ENCODE measurements at regions not wholly inside any gene's neighbourhood (a gene's known extent, or its start where the extent isn't known, plus 50 kb on each side); places are given as distances from the start of the nearest gene placed in this dataset.

DNA sequence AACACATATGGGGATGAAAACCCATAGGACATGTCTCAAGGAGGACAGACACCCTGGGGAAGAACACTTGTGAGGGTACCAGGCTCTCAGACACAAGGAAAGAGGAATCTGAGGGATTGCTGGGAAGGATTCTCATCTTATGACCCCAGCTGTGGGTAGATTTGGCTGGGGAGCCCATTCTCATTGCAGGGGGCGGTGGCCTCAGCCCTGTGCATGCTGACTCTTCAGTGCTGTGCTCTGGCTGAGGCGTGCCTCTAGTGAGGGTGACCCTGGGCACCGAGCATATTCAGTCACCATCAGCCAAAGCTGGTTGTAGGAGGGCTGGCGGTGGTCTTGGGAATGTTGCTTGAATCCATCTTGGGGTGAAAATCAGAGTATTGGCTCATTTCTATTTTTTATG, 140.7 kb downstream of the TM9SF2 start:
- no peak for DNase-seq (ENCODE audit: low read depth)

DNA sequence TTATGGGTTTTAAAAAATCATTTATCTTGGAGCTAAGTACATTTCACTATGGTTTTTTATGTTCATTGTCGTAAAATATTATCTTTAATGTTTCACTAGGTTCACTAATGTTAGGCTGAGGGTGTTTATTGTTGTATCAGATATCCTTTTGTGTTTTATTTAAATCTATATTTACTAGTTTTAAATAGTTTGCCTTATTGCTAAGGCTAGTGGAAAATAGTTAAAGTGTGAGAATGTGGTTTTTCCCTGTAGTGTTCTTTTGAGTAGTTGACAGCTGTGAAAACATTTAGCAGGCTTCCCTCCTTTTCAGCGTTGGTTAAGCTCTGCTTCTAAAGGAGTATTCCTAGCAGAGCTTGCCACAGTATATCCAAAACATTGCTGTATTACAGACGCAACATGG, 139.0 kb downstream of the TM9SF2 start:
- DNase-seq (ENCODE audit: low read depth): no peak

- DNase-seq (ENCODE audit: low read depth): no peak
Observed at GRCh38 chr13:99639126-99639525, 137.9 kb downstream of the TM9SF2 start.

GRCh38 chr13:99636728-99637353, 135.6 kb downstream of the TM9SF2 start:
- no peak for DNase-seq (ENCODE audit: low read depth)

DNA sequence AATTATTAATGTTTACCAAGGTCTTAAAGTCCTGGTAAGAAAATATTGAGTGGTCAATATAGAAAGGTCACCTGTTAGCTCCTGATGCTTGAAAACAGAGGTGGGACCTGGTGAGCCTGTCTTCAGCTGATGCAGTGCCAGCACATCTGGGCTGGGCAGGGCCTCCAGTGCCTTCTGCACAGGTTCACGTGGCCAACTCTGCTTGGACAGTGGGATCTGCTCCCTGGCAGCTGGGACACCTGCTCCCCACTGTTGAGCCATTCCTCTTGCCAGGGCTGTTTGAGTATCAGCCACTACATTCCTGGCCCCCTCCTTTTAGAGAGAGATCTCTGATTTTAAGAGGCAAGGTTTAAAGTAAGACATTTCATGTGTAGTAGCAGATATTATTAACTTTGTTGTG, 135.0 kb downstream of the TM9SF2 start:
- no peak for DNase-seq (ENCODE audit: low read depth)

DNA sequence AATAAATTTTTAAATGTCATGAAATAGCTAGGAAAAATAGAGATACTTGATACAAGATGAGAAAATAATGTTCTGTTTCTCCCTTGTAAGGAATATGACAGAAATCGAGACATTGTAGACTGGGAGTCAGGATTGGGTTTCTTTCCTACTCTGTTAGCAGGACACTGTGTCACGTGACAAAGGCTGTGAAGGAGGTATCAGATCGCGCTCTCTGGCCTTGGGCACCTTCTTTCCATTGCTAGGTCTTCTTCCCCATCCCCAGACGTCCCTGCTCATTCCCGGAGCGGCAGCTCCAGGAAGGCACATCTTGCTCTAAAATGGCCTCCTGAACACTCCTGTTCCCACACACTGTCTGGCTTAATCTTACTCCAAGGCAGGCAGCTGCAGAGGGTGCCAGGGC, 133.4 kb downstream of the TM9SF2 start:
- no peak for DNase-seq (ENCODE audit: low read depth)

- DNase-seq (ENCODE audit: low read depth): no peak
Observed at GRCh38 chr13:99630269-99630898, 129.1 kb downstream of the TM9SF2 start.

DNA sequence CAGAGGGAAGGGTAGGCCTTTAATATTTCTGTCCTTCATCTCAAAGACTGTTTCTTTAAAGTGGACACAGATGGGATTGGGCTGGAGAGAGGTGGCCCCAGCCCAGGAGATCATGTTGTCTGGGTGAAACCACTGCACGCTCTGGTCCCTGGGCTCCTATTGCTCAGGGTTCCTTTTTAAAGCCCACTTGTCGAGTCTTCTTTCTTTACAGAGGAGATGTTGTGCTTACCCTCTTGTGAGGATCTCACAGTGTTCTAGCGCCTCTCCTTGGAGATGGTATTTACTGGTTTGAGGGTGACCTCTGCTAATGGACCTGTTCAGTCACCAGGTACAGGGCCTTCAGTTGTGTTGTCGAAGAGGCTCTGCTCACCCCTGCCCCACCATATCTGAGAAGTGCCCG, 128.4 kb downstream of the TM9SF2 start:
- DNase-seq (ENCODE audit: low read depth): no peak

- no peak for DNase-seq (ENCODE audit: low read depth)
Observed at GRCh38 chr13:99628442-99628841, 127.2 kb downstream of the TM9SF2 start.

DNA sequence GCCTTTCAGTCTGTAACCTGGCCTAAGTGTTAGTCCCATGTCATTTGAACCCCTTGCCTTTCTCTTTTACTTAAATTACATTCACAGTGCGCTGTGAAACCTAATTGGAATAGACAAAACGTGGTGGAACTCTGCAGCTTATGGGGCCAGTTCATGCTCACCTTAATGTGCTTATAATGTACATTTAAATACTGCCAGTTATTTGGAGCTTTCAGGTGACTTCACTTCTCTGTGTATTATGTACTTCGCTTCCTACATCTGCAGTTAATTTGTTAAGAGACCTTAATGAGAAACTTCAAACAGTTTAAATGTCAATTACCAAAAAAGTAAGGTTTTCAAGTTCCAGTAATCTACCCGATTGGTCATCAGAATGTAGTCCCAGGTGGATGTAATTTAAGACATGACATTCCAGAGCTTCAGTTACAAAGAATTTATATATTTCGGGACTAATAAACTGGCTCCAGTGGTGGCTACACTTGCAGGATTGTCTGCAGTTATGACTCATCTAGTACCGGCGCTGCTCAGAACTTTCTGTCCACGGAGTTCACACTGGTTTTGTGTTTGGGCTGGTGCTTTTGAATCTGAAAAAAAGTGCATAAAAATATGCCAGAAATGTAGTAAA, 125.3 kb downstream of the TM9SF2 start:
- DNase-seq (ENCODE audit: low read depth): no peak

DNA sequence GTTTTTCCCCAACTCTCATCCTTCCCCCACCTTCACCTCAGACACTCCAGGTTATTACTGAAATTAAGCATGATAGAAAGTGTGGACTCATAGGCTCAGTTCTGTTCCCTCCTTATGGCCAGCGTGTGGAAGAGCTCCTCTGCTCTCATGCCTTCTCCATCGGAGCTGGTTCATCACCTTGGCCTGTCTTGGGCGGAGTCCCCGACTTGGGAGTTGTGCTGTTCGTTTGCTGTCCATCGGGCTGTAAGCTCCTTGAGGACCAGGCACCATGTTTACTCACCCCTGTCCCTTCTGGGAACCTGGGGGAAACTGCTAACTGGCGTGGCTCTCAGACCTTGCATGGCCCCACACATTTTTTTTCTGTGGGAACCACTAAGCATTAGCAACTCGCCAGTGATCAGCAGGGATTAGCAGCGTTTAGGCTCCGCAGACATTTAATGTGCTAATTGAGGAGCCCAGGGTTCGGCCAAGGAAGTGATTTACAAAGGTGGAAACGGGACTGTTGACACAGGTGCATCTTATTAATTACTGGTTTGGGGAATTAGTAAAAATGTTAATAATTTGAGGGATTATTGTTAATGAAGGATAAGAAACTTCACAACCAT, 123.8 kb downstream of the TM9SF2 start:
- DNase-seq (ENCODE audit: low read depth): no peak

GRCh38 chr13:99620806-99621205, 119.5 kb downstream of the TM9SF2 start:
- no peak for DNase-seq (ENCODE audit: low read depth)

DNA sequence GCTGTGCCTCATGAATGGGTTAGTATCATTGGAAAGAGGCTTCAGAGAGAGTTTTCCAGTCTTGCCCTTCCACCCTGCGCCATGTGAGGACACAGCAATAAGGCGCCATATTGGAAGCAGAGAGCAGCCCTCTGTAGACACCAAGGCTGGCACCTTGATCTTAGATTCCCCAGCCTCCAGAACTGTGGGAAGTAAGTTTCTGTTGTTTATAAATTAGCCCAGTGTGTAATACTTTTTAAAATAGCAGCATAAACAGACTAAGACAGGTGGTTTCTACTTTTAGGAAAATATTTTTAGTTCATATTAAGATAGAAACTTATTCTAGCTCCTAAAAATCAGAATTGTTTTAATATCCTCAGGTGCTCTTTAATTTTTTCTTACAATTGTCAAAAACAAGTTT, 117.9 kb downstream of the TM9SF2 start:
- DNase-seq (ENCODE audit: low read depth): no peak

GRCh38 chr13:99617474-99618255, 116.4 kb downstream of the TM9SF2 start:
- no peak for DNase-seq (ENCODE audit: low read depth)

GRCh38 chr13:99614465-99614885, 113.2 kb downstream of the TM9SF2 start:
- DNase-seq (ENCODE audit: low read depth): no peak
